Dedifferentiated amniotic fluid mesenchymal stem cell (primary cell): ENCODE measurements at regions not wholly inside any gene's neighbourhood (a gene's known extent, or its start where the extent isn't known, plus 50 kb on each side); places are given as distances from the start of the nearest gene placed in this dataset.

Source experiments
- DNase-seq: peaks from one replicate; pipeline ENCODE4 v3.0.0-alpha.2; 2016; ENCODE audit errors: extremely low spot score

DNA sequence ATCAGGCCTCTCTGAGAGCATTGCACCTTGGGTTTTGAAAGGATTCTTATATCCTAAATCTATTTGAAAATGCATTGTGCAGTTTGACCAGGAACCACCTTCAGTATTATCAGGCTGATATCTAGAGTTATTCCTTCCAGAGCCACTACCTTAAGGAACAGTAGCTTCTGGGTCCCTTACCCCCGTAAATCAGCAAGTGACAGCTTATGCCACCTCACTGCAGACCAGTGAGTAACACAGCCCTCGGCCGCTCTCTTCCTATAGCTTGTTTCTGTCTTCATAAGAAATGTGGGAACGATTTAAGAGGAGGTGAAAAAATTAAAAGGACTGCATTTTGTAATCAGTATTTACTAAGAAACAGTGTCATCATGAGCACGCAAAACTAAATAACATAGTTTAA is 584.2 kb downstream of the GALR1 start:
- DNase-seq: no peak

DNA sequence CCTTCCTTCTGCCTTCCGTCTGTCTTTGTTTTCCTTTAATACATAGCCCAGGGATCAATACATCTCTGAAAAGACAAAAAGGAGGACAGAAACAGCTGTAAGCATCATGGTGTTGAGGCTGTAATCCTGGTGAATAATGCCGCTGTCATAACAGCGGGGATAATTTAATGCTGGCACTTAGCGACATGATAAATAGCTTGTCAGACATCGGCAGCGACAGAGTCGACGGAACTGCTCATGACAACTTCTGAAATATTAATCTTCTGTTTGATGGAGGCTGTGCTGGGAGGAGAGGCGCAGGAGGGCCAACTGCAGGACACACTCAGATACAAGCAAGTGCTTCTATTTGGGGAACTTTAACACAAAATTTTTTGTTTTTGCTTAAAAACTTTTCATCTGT is 602.2 kb downstream of the GALR1 start:
- no peak for DNase-seq

DNA sequence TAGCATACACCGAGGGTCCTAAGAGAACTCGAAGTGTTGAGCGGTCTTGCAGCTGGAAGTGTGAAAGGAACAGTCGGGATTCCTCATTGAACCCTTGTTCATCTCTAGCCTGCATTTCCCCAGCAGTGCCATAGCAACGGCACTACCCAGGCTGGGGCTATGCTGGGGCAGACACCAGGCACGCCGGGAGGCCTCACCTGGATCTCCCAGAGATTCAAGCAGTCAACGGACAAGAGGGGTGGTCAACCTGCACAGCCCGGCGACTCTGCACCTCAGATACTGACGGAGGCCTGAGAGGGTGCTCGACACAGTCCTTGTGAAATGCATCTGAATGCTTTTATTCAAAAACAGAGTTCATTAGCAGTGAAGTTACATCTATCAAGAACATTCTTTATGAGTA is 604.2 kb downstream of the GALR1 start:
- no peak for DNase-seq

DNA sequence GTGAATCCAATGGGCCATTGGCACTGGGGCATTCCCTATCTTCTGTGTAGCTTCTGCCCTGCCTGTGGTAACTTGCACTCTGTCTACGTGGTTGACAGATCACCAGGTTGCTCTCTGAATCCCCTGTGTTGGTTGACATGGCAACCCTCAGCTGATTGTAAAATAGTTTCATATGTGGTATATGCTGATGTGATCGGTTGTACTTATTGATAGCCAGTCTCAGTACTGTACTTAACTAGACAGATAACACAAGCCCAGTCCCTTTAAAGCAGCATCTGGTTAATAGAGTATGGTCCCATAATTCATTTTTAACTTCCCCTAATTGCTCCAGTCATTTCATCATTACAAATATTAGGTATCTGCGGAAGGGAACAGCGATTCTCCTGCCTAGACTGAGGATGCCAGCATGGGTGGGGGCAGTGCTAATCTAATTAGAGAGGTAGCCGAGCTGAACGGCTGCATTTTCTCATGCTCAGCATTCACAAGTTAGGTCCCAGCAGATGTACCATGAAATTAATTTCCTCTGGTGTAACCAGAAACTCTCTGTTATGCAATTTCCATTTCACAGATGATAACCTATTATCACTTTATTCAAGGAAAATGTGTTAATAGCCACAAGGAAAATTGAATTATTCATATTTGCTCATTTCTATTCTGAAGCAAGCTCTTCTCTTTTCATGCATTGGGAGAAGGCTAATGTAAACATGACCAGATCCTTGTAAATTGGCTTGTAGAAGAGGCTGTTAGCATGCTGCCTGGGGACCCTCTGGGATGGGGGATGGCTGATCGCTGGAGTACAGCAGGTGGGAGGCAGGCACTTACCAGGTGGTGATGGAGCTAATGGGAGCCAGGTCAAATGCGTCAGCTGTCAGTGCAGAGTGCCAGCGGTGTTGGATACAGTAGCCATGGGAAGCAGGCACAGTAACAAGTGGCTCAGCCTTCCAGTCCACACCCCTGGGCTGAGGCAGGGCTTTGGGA is 608.3 kb downstream of the GALR1 start:
- DNase-seq: no peak

DNA sequence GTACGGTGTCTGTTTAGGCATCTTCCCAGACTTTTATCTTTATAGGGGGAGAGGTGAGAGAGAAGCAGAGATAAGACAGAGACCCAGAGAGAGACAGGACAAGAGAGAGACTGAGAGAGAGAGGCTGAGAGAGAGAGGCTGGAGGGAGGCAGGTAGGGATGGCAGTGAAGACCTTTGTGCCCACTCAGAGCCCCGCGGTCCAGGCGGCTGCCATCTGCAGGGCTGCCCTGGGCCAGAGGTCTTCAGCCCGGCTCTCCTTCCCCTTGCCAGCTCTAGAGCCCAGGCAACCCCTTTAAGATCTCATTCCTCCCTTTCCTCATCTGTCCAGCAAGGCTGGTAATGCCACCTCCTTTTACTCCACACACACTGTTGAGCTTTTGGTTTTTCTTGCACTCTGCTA is 610.0 kb downstream of the GALR1 start:
- no peak for DNase-seq

DNA sequence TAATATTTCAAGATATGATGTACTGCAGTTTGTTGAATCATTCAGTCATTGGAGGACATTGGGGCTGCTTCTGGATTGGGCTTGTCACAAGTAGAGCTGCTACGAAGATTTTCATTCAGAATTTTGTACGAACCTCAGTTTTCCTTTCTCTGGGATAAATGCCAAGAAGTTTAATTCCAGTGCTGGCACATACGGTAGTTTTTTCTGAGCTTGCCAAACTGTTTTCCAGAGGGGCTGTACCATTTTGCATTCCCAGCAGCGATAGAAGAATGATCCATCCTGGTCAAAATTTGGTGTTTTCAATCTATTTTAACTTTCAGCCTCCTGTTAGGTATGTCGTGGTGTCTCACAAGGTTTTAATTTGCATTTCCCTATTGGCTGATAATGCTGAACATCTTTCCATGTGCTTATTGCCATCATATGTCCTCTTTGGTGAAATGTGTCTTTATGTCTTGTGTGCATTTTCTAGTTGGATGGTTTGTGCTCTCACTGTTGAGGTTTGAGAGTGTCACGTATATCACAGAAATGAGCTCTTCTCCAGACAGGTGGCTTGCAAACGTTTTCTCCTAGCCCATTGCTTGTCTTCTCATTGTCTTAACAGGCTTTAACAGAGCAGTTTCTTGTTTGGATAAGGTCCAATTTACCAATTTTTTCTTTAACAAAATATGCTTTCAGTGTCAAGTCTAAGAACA is 612.6 kb downstream of the GALR1 start:
- no peak for DNase-seq

DNA sequence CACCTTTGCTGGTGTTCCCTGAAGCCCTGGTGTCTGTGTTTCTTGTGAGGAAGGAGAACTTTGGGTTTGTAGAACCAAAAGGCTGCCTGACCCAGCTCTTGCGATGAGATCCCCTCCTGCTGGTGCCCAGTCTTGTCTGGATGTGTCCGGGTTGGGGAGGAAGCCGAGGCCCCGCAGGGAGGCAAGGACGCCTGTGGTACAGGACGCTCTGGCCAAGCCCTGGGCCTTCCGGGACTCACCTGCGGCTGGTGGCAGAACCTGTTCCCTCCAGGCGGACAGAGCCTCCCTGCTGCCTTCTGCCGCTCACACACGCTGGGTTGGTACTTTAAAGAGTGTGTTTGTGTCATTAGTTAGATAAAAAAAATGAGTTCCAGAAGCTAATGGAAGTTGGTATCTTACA is 616.2 kb downstream of the GALR1 start:
- no peak for DNase-seq

DNA sequence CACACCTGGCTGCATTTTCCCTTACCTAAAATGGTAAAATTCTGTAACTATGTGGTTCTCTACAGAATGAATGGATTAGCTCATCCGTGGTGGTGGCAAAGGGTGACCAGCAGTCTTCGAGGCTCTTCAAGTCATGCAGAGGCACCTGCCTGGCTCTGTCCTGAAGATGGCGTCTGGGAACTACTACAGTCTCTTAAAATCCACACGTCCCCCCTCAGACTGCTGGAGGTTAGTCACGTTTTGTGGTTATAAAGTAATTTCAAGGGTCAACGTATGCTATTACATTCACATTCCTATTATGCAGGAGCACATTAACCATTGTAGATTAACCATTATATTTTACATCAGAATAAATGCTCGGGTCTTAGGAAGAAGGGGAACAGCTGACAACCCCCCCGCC is 616.7 kb downstream of the GALR1 start:
- no peak for DNase-seq

DNA sequence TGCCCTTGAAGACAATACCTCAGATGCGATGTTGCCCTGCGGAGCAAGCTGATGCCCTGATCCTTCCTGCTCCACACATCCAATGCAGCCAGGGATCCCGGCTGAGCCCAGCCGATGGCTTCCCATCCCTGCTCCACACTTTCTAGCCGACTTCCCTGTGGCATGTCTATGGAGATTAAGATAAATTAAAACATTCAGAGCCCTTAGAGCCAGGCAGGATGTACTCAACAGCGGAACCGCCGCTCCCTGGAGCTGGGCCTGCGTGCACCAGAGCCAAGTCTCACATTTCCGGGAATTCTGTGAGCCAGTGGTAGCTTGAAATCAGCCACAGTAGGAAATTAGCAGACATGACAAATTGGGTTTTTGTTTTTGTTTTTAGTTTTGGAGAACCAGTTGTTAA is 620.6 kb downstream of the GALR1 start:
- no peak for DNase-seq

DNA sequence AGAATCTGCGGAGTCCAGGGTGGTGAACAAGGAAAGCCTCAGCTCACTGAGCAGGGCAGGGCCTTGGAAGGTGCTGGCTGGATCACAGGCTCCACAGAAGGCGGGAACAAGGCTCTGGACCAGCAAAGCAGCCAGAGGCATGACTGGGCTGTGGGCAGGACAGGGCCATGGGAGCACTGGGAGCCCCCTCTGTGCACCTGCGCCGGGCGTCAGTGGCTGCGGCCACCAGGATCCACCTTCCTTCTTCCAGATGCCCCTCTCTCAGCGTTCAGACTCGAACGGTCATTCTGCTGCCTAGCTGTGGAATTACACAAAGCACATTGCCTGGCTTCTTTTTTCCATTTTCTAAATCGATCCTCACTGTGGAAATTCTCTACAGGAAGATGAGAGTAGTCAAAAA is 621.2 kb downstream of the GALR1 start:
- no peak for DNase-seq

DNA sequence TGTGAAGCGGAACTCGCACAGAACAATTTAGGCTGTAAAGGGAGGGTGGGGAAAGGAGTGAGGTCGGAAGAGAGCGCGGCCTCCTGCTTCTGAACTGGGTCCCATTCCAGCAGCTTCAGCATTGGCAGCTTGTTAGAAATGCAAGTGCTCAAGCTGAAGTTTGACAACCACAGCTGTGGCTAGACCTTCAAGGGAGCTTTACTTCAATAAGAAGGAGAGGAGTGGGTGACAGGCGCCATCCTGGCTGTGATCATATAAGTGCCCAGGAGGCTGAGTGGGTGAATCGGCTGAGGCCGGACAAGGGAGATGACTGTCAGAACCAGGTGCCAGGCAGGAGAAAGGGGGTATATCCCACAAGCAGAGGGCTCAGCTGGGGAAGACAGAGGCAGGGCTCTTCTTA is 622.5 kb downstream of the GALR1 start:
- no peak for DNase-seq

DNA sequence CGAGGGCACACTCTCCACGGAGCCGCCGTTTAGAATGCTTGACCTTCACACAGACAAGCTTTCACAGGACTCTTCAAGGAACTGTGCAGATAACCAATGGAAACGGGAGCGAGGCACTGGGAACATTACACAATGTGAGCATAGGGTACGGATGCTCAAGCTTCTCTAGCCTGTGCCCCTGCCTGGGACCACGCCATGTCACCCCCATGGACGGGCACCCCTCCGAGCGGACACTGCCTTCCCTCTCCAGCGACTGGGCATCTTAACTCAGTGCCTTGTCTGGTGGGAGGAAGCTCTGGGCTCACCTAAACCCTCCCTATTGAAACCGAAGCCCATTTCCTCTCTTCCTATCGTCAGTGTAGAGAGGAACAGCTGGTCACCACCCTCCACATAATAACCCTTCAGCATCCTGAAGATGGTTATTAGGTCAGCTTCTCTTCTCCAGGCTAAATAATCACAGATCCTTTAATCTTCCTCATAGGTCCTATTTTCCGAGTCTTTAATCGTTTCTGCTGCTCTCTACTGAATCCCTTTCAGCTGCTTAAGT is 626.7 kb downstream of the GALR1 start:
- DNase-seq: no peak

DNA sequence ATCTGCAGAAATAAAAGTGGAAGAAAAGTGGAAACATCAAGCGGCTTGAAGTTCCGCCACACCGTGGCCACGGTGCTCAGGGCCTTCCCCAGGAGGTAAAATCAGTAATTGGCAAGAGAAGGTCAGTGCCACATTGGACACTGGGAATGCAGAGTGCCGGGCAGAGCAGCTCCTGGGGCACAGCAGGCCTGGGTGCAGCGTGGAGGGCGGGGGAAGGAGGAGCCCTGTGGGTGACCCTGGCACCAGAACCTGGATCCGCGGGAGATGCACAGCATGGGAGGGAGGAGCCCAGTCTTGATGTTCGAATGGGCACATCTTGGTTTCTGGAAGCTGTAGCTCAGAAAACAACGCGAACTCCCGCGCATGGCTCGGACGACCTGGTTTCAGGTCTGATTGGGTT is 630.2 kb downstream of the GALR1 start:
- no peak for DNase-seq

DNA sequence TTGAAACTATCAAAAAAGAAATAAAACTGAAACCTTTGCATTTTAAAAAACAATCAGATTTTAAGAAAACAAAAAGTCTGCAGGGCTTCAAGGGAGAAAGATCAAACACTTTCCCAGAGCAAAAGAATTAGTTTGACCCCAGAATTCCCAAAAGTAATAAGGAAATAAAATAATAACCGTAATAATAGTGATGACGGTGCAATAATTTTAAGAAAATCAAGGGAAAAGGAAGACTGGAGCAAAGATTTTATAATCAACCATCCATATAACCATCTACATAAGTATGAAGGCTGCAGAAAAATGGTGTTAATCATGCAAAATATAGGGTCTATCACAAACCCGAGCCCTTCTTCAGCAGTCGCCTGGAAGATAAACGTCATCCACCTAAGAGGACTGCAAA is 634.8 kb downstream of the GALR1 start:
- no peak for DNase-seq

DNA sequence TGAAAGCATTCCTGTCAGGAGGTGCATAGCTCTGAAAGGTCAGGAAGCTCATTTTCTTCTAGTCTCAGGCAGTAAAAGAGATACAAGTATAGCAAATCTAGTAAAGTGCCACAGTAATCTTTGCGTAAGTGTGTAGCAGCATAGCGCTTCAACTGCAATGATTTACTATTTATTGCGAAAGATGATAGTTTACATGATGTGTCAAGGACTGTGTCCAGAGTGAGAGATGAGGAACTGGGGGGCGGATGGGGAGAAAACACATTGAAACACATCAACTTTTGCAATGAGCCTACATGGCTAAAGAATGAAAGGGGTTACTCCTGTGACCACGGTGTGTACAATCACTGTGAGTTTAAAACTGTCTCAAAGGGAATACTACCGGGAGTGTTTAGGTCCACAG is 644.4 kb downstream of the GALR1 start:
- no peak for DNase-seq

DNA sequence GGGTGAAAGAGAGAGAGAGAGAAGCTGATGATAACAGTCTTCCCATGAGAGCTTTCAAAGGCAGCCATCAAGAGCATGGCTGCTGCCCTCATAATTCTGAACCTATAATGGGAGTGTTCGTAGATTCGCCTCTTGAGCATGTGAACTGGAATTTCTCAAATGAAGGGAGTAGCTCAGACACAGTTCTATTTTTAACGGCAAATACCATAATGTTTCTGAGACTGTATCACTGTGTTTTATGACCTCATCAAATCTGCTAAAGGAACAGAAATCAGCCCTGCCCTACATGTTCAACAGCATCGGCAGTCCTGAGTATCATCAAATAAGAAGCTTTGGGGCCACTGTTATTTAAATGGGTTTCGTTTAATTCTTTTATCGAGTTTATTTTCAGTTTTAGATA is 645.6 kb downstream of the GALR1 start:
- no peak for DNase-seq

DNA sequence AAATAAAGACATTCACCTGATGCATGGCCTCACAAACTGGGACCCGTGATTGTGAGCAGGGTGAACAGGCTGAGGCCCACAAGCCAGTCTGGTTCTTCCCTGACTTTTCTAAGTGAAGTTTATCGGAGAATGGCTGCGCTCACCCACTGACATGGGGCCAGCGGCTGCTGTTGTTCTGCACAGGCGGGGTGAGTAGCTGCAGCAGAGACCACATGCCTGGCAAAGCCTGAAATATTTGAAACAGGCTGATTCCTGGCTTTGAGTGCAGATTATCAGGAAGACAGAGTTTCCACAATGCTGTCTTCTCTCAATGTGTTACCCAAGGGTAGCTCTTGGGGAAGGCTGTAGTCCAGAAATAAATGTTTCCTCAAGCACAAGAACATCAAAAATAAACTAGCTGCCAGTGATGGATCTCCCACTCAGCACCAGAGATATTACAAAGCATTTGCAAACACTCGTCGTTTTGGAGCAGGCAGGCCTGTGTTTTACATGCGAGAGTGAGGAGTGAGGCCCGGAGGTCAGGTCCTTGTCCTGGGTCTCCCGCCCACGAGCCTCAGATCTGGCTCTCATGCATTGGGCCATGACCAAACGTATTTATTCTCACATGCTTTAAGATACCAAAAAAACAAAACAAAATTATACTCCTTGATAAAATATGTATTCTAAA is 647.1 kb downstream of the GALR1 start:
- no peak for DNase-seq

DNA sequence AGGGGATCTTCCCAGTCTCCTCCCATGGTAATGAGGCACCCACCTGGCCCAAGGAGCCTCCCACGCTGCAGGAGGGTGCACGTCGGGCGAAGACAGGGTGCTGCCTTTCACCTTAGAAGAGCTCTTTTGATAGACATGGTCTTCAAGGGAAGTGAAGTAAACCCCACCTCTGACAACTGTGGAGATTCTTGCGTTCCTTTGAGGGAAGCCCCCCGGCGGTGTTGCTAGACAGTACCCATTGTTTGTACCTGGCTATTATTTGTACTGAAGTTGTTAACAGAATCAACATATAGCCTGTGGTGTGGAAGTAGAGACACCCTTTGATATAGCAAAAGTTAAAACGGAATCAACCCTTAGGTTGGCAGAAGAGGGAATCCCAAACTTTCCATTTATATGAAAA is 648.0 kb downstream of the GALR1 start:
- no peak for DNase-seq

DNA sequence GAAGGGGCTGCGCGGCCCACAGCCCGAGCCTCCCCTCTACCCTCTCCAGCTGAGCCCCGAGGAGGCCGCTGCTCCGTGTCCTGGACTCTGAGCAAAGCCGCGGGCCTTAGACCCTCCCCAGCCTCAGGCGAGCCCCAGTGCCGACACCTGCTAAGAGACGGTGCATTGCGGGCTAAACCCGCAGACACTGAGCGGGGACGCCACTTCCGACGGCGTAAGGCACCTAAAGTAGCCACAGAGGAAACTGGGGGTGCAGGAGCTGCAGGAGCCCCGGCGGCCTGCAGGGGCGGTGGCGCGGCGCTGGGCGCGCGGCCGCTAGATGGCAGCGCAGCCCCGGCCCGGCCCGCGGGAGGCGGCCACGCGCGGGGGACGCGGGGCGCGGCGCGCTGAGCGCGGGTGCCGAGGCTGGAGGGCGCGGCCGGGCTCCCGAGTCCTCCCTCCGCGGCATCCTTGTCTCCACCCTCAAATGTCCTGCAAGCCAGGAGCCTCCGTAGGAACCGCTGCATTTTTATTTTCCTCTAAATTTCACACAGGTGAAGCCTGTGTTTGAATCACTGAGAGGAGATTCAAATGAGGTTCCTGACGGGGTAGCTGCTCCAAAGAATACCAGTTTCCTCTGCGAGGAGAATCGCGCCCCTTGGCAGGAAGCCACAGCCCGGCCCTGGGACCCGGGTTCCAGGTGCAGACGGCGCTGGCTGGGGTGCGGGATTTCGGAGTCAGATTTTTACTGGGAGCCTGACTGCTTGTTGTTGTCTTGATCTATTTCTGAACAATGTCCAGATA is 650.5 kb downstream of the GALR1 start:
- DNase-seq: no peak

DNA sequence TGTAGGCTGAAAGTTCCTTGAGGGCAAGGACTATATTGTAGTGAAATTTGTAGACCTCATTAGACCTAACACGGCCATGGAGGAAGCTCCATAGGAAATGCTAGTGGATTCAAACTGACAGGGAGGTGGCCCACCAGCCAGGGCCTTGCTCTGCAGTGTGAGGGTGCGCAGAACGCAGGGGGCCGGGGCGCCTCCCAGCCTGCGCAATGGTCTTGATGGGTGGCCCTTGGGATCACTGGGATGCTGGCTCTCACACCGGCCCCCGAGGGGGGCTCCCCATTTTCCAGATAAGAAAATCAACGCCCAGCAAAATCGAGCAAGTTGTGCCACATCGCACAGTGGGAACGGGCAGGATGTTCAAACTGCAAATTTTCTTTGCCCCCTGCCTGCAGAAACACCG is 655.4 kb downstream of the GALR1 start:
- DNase-seq: no peak

DNA sequence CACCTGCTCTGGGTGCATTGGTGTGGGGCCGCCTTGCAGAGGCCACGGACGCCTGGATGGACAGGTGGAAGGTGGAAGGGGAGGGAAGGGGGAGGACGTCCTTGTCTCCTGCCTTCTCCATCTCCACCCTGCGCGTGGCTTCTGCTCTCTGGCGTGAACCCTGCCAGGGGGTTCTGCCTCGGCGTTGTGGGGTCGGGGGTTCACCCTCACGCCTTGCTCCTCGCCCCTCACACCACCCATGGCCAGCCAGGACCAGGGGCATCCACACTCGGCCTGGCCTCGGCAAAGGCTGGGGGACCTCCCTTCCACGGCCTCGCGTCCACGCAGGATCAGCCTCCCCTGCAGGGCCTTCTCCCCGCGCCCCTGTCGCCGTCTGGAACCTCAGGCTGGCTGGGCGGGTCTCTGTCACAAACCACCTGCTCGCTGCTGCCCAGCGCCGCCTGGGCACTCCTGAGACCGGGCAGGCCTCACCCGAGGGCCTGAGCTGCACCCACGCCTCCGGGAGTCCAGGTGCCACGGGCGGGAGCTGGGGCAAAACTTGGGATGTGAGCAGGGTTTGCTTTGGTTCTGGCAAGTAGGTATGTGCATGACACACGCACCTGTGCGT is 655.9 kb downstream of the GALR1 start:
- no peak for DNase-seq
